Omental fat pad (tissue), 3 donors: ENCODE measurements at regions not wholly inside any gene's neighbourhood (a gene's known extent, or its start where the extent isn't known, plus 50 kb on each side); places are given as distances from the start of the nearest gene placed in this dataset.
"Not testable (repeated sequence)": the region's sequence is repeated elsewhere in the genome, so short reads cannot be mapped to it uniquely, and the experiment has no call there.

Experiments
- ATAC-seq: fragments of 150-250 bp; one replicate; pipeline ENCODE4 v1.9.1; 2016; ENCODE audit warnings: mild to moderate bottlenecking, moderate library complexity; ENCODE audit not compliant: low FRiP score
- DNase-seq: peaks from one replicate; pipeline ENCODE4 v3.0.0-alpha.2; 2019; ENCODE audit warnings: low spot score
- TF ChIP-seq, protein P1 (sequence below), 3 donors: fragments of 450-650 bp; IDR thresholded peaks; one replicate each; pipeline ENCODE4 v1.5.1; 2016 to 2017; ENCODE audit warnings: antibody characterized with exemption in 3 of 3, mild to moderate bottlenecking in 3 of 3, moderate library complexity in 2 of 3

GRCh38 chr3:20280257-20280656 lies 94.3 kb upstream of the SGO1 start:
- TF ChIP-seq, protein P1, sequence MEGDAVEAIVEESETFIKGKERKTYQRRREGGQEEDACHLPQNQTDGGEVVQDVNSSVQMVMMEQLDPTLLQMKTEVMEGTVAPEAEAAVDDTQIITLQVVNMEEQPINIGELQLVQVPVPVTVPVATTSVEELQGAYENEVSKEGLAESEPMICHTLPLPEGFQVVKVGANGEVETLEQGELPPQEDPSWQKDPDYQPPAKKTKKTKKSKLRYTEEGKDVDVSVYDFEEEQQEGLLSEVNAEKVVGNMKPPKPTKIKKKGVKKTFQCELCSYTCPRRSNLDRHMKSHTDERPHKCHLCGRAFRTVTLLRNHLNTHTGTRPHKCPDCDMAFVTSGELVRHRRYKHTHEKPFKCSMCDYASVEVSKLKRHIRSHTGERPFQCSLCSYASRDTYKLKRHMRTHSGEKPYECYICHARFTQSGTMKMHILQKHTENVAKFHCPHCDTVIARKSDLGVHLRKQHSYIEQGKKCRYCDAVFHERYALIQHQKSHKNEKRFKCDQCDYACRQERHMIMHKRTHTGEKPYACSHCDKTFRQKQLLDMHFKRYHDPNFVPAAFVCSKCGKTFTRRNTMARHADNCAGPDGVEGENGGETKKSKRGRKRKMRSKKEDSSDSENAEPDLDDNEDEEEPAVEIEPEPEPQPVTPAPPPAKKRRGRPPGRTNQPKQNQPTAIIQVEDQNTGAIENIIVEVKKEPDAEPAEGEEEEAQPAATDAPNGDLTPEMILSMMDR (IDR thresholded peaks at IDR 0.05) = no peak
- no peak for ATAC-seq

DNA sequence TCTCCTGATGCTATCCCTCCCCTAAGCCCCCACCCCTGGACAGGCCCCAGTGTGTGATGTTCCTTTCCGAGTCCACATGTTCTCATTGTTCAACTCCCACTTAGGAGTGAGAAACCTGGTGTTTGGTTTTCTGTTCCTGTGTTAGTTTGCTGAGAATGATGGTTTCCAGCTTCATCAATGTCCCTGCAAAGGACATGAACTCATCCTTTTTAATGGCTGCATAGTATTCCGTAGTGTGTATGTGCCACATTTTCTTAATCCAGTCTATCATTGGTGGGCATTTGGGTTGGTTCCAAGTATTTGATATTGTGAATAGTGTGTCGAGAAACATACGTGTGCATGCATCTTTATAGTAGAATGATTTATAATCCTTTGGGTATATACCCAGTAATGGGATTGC lies 80.0 kb upstream of the SGO1 start:
- DNase-seq, ATAC-seq: not testable (repeated sequence)

More at GRCh38 chr3:20280257-20280656, 94.3 kb upstream of the SGO1 start:
- no peak for DNase-seq

DNA sequence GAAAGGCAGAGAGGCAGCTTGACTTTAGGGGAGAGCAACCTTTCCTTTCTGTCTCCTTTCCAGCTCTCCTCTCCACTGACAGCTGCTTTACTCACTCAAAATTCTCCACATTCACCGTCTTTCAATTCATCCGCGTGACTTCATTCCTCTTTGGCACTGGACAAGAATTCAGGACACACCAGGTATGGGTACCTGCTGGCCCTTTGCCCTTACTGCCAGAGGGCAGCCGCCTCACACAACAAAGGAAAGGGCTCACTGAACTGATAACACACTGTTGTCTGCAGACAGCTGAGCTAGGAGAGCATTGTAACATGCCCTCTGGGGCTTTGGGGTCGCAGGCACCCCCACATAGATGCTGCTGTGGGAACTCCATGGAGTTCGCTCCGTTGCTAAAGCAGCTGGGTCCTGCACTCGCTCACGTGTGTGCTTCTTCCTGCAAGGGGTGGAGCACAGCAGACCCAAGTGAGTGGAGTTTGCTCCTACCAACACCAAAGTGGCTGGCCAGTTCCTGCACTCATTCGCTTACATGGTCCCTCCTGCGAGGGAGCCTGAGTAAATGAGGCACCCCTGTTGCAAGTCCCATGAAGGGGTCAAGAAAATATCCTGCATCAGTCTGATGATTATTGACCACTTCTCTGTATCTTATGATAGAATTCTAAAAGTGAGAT lies 79.0 kb upstream of the SGO1 start:
- TF ChIP-seq, protein P1 (IDR thresholded peaks at IDR 0.05) = no peak
- DNase-seq (no peak), ATAC-seq (no peak)

DNA sequence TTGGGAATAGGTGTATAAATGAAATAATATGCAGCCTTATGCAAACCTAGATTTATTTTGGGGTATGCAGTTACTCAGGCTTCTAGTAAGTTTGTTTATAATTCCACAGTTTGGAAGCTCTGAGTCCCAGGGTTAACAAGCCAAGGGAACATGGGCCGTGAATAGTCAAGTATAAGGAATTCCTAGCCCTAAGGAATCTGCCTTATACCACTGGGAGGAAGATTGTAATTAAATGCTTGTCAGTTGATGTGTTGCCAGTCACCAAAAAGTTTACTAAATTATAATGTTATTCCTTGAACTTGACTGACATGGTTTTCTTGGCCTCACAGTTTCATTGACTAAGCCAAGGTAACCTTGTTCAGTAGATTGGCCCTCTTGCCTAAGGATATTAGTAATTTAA lies 72.4 kb upstream of the SGO1 start:
- ATAC-seq = no peak
- no peak for DNase-seq
- TF ChIP-seq, protein P1 (IDR thresholded peaks at IDR 0.05) = no peak

GRCh38 chr3:20256144-20256543 lies 70.1 kb upstream of the SGO1 start:
- TF ChIP-seq, protein P1 (IDR thresholded peaks at IDR 0.05) = no peak

GRCh38 chr3:20254268-20255117 lies 68.5 kb upstream of the SGO1 start:
- ATAC-seq (no peak), DNase-seq (no peak)
- TF ChIP-seq, protein P1 (IDR thresholded peaks at IDR 0.05) = no peak

More at GRCh38 chr3:20256144-20256543, 70.1 kb upstream of the SGO1 start:
- DNase-seq (no peak), ATAC-seq (no peak)

DNA sequence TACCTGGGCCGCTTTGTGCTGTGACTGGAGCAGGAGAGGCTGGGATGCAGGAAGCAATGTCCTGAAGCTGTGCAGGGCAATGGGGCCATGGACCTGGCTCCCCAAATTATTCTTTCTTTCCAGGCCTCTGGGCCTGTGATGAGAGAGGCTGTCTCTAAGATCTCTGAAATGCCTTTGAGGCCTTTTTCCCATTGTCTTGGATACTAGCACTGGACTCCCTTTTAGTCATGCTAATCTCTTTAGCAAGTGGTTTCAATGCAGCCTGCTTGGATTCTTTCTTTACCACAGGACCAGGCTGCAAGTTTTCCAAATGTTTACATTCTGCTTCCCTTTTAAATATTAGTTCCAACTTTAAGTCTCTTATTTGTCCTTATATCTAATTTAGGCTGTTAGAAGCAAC lies 64.8 kb upstream of the SGO1 start:
- TF ChIP-seq, protein P1 (IDR thresholded peaks at IDR 0.05) = no peak
- DNase-seq = no peak
- no peak for ATAC-seq
